HL-60/S4 treated with phorbol 12-myristate 13-acetate at 8.2 ng/mL for 4 days and 3 days (cell line): ENCODE measurements at regions not wholly inside any gene's neighbourhood (a gene's known extent, or its start where the extent isn't known, plus 50 kb on each side); places are given as distances from the start of the nearest gene placed in this dataset.

Source experiments
- in situ Hi-C: fragments of 300-500 bp; cut with MboI; formaldehyde crosslinking; loops from 2 replicates; pipeline ENCODE4 v1.15.0; 2022; ENCODE audit warnings: low sequenced_read_pairs

- in situ Hi-C loops, result no loop called here
Observed at GRCh38 chr12:25896981-25897380, 61.5 kb upstream of the RASSF8 start.

GRCh38 chr12:25903603-25904245 lies 54.8 kb upstream of the RASSF8 start:
- in situ Hi-C loops, result no loop called here

- in situ Hi-C loops, result no loop called here
Observed at GRCh38 chr12:25904442-25904841, 54.0 kb upstream of the RASSF8 start.

- in situ Hi-C loops, result no loop called here
Observed at GRCh38 chr12:25906651-25907340, 51.7 kb upstream of the RASSF8 start.
